Calu3 (cell line): ENCODE measurements at regions not wholly inside any gene's neighbourhood (a gene's known extent, or its start where the extent isn't known, plus 50 kb on each side); places are given as distances from the start of the nearest gene placed in this dataset.
"Not testable (repeated sequence)": the region's sequence is repeated elsewhere in the genome, so short reads cannot be mapped to it uniquely, and the experiment has no call there.

ENCODE experiments used
- BruUV-seq: library from RNA; stranded (reverse); fragments of 400-500 nt; replicated peaks from 2 replicates; lab custom pipeline; 2021; lab: Mats Ljungman, UMichigan
- CTCF ChIA-PET: fragments of 300-600 bp; sonication (Branson Sonifier 250); formaldehyde crosslinking; loops from one replicate; lab custom pipeline; 2022; ENCODE audit warnings: antibody characterized with exemption; lab: Charles Lee
- DNase-seq: peaks from one replicate; pipeline ENCODE4 v3.0.0; 2022
- H3K27ac Mint-ChIP-seq: one replicate; pipeline ENCODE4 v1.8.0; 2022; ENCODE audit warnings: mixed read lengths; ENCODE audit not compliant: unreplicated experiment
- H3K27me3 Mint-ChIP-seq: one replicate; pipeline ENCODE4 v1.8.0; 2022; ENCODE audit warnings: mixed read lengths; ENCODE audit not compliant: unreplicated experiment
- H3K36me3 Mint-ChIP-seq: one replicate; pipeline ENCODE4 v1.8.0; 2022; ENCODE audit warnings: mild to moderate bottlenecking, moderate library complexity, mixed read lengths; ENCODE audit not compliant: insufficient read depth, unreplicated experiment
- H3K4me1 Mint-ChIP-seq: one replicate; pipeline ENCODE4 v1.8.0; 2022; ENCODE audit warnings: mild to moderate bottlenecking, low read depth, mixed read lengths; ENCODE audit not compliant: unreplicated experiment
- H3K4me3 Mint-ChIP-seq: one replicate; pipeline ENCODE4 v1.8.0; 2022; ENCODE audit warnings: mild to moderate bottlenecking, low read depth, moderate library complexity, mixed read lengths; ENCODE audit not compliant: unreplicated experiment
- H3K9me3 Mint-ChIP-seq: one replicate; pipeline ENCODE4 v1.8.0; 2022; ENCODE audit warnings: low read depth, mixed read lengths; ENCODE audit not compliant: unreplicated experiment
- CTCF ChIP-seq: fragments of 200-600 bp; IDR thresholded peaks from one replicate; pipeline ENCODE4 v1.8.0; 2022; ENCODE audit warnings: antibody characterized with exemption; ENCODE audit not compliant: unreplicated experiment
- intact Hi-C: fragments of 100-400 bp; cut with micrococcal nuclease; formaldehyde crosslinking; loops from one replicate; pipeline ENCODE4 v1.10.0; 2022; ENCODE audit not compliant: unreplicated experiment

- H3K9me3 Mint-ChIP-seq = no peaks in the 10 kb centered on the region
- no peak for DNase-seq
- no peak overlapping the region for H3K27ac Mint-ChIP-seq
- no peak for TF ChIP-seq CTCF
- no peaks in the 10 kb centered on the region for H3K4me1 Mint-ChIP-seq
- H3K36me3 Mint-ChIP-seq = no peaks in the 10 kb centered on the region
- intact Hi-C loops = no loop called here
- no peaks in the 10 kb centered on the region for H3K27me3 Mint-ChIP-seq
- CTCF ChIA-PET = no interaction called here
- H3K4me3 Mint-ChIP-seq = no peak overlapping the region
- BruUV-seq = no TSS peak
Observed at GRCh38 chr4:72641611-72642010, 72.6 kb upstream of the ADAMTS3 start.

GRCh38 chr4:72636866-72637265 is 67.8 kb upstream of the ADAMTS3 start:
- H3K4me1 Mint-ChIP-seq, H3K36me3 Mint-ChIP-seq, intact Hi-C loops, H3K9me3 Mint-ChIP-seq, H3K4me3 Mint-ChIP-seq, BruUV-seq, DNase-seq, CTCF ChIA-PET, H3K27ac Mint-ChIP-seq: not testable (repeated sequence)
- peaks cover 25% of the 10 kb centered on the region for H3K27me3 Mint-ChIP-seq

GRCh38 chr4:72635931-72636330 is 66.9 kb upstream of the ADAMTS3 start:
- peaks cover 25% of the 10 kb centered on the region for H3K27me3 Mint-ChIP-seq
- DNase-seq, intact Hi-C loops, H3K36me3 Mint-ChIP-seq, H3K4me3 Mint-ChIP-seq, H3K27ac Mint-ChIP-seq, BruUV-seq, CTCF ChIA-PET, H3K9me3 Mint-ChIP-seq, H3K4me1 Mint-ChIP-seq: not testable (repeated sequence)

GRCh38 chr4:72632253-72632652 is 63.2 kb upstream of the ADAMTS3 start:
- intact Hi-C loops, H3K27ac Mint-ChIP-seq, CTCF ChIA-PET, DNase-seq, H3K36me3 Mint-ChIP-seq, BruUV-seq, H3K9me3 Mint-ChIP-seq, H3K4me3 Mint-ChIP-seq, H3K4me1 Mint-ChIP-seq: not testable (repeated sequence)
- peaks cover 37% of the 10 kb centered on the region for H3K27me3 Mint-ChIP-seq

- Mint-ChIP-seq H3K36me3 (no peaks in the 10 kb centered on the region), H3K27me3 (peaks cover 34% of the 10 kb centered on the region), H3K4me3 (no peak overlapping the region), H3K9me3 (peaks cover 5% of the 10 kb centered on the region), H3K27ac (no peak overlapping the region), H3K4me1 (no peaks in the 10 kb centered on the region)
- no peak for DNase-seq
- no TSS peak for BruUV-seq
- CTCF ChIA-PET = no interaction called here
- intact Hi-C loops = no loop called here
- TF ChIP-seq CTCF = no peak
Observed at GRCh38 chr4:72631296-72631695, 62.3 kb upstream of the ADAMTS3 start.

GRCh38 chr4:72629540-72629939 is 60.5 kb upstream of the ADAMTS3 start:
- TF ChIP-seq CTCF = no peak
- no peak for DNase-seq
- no TSS peak for BruUV-seq
- Mint-ChIP-seq H3K4me3 (no peak overlapping the region), H3K27me3 (peaks cover 17% of the 10 kb centered on the region), H3K36me3 (no peaks in the 10 kb centered on the region), H3K9me3 (no peaks in the 10 kb centered on the region), H3K27ac (no peak overlapping the region), H3K4me1 (no peaks in the 10 kb centered on the region)
- CTCF ChIA-PET = no interaction called here
- intact Hi-C loops = no loop called here
